ENCODE measurements at regions not wholly inside any gene's neighbourhood (a gene's known extent, or its start where the extent isn't known, plus 50 kb on each side); places are given as distances from the start of the nearest gene placed in this dataset.

GRCh38 chr7:49150486-49150885 is 226.1 kb downstream of the CDC14C start:
- Histone ChIP-seq H3K4me3 (ENCODE audit: low read depth, low read length) (no peak overlapping the region), H3K36me3 (replicated peaks) (no peaks in the 10 kb centered on the region), H3K27me3 (replicated peaks) (no peaks in the 10 kb centered on the region), H3K27ac (no peak overlapping the region)
- DNase-seq: no peak
- TF ChIP-seq CTCF (IDR thresholded peaks at IDR 0.05; ENCODE audit: low read depth, low read length, missing control alignments): no peak
- in situ Hi-C loops (cut with HindIII; ENCODE audit: low pct_ligation_motif_present, low sequenced_read_pairs): no loop called here

GRCh38 chr7:49151146-49151545 is 226.8 kb downstream of the CDC14C start:
- TF ChIP-seq CTCF (IDR thresholded peaks at IDR 0.05; ENCODE audit: low read depth, low read length, missing control alignments): no peak
- no peak for DNase-seq
- no peaks in the 10 kb centered on the region for H3K36me3 ChIP-seq (replicated peaks)
- H3K4me3 ChIP-seq (ENCODE audit: low read depth, low read length): no peak overlapping the region
- H3K27me3 ChIP-seq (replicated peaks): no peaks in the 10 kb centered on the region
- no peak overlapping the region for H3K27ac ChIP-seq
- in situ Hi-C loops (cut with HindIII; ENCODE audit: low pct_ligation_motif_present, low sequenced_read_pairs): no loop called here

GRCh38 chr7:49158321-49158720 is 234.0 kb downstream of the CDC14C start:
- TF ChIP-seq CTCF (IDR thresholded peaks at IDR 0.05; ENCODE audit: low read depth, low read length, missing control alignments): no peak
- no peaks in the 10 kb centered on the region for H3K27me3 ChIP-seq (replicated peaks)
- H3K27ac ChIP-seq: no peak overlapping the region
- H3K36me3 ChIP-seq (replicated peaks): no peaks in the 10 kb centered on the region
- in situ Hi-C loops (cut with HindIII; ENCODE audit: low pct_ligation_motif_present, low sequenced_read_pairs): no loop called here
- DNase-seq: no peak
- no peak overlapping the region for H3K4me3 ChIP-seq (ENCODE audit: low read depth, low read length)

- in situ Hi-C loops (cut with HindIII; ENCODE audit: low pct_ligation_motif_present, low sequenced_read_pairs): no loop called here
- Histone ChIP-seq H3K4me3 (ENCODE audit: low read depth, low read length) (no peak overlapping the region), H3K27me3 (replicated peaks) (no peaks in the 10 kb centered on the region), H3K27ac (no peak overlapping the region), H3K36me3 (replicated peaks) (no peaks in the 10 kb centered on the region)
- no peak for TF ChIP-seq CTCF (IDR thresholded peaks at IDR 0.05; ENCODE audit: low read depth, low read length, missing control alignments)
- DNase-seq: no peak
Observed at GRCh38 chr7:49159536-49159935, 235.2 kb downstream of the CDC14C start.

GRCh38 chr7:49166441-49166840 is 242.1 kb downstream of the CDC14C start:
- no peak for TF ChIP-seq CTCF (IDR thresholded peaks at IDR 0.05; ENCODE audit: low read depth, low read length, missing control alignments)
- in situ Hi-C loops (cut with HindIII; ENCODE audit: low pct_ligation_motif_present, low sequenced_read_pairs): no loop called here
- no peak overlapping the region for H3K4me3 ChIP-seq (ENCODE audit: low read depth, low read length)

GRCh38 chr7:49172639-49173038 is 248.3 kb downstream of the CDC14C start:
- no peak overlapping the region for H3K27ac ChIP-seq
- no peaks in the 10 kb centered on the region for H3K27me3 ChIP-seq (replicated peaks)
- TF ChIP-seq CTCF (IDR thresholded peaks at IDR 0.05; ENCODE audit: low read depth, low read length, missing control alignments): no peak
- DNase-seq: no peak
- H3K36me3 ChIP-seq (replicated peaks): no peaks in the 10 kb centered on the region
- in situ Hi-C loops (cut with HindIII; ENCODE audit: low pct_ligation_motif_present, low sequenced_read_pairs): no loop called here
- no peak overlapping the region for H3K4me3 ChIP-seq (ENCODE audit: low read depth, low read length)

More at GRCh38 chr7:49166441-49166840, 242.1 kb downstream of the CDC14C start:
- Histone ChIP-seq H3K27me3 (replicated peaks) (no peaks in the 10 kb centered on the region), H3K27ac (no peak overlapping the region), H3K36me3 (replicated peaks) (no peaks in the 10 kb centered on the region)
- no peak for DNase-seq

Measured in brain microvascular endothelial cell (primary cell).